Glomerular endothelial cell (primary cell): ENCODE measurements at regions not wholly inside any gene's neighbourhood (a gene's known extent, or its start where the extent isn't known, plus 50 kb on each side); places are given as distances from the start of the nearest gene placed in this dataset.

ENCODE experiments used
- DNase-seq: peaks from one replicate; pipeline ENCODE4 v3.0.0-alpha.2; 2011; ENCODE audit warnings: low read depth, low spot score; ENCODE audit errors: extremely low read depth

- DNase-seq: no peak
Measured at GRCh38 chr4:62410371-62411003, 1210.4 kb downstream of the ADGRL3 start.

GRCh38 chr4:62408454-62408853 lies 1208.3 kb downstream of the ADGRL3 start:
- no peak for DNase-seq

GRCh38 chr4:62407534-62407933 lies 1207.4 kb downstream of the ADGRL3 start:
- no peak for DNase-seq

GRCh38 chr4:62402088-62402806 lies 1202.1 kb downstream of the ADGRL3 start:
- no peak for DNase-seq

- DNase-seq: no peak
Measured at GRCh38 chr4:62399242-62399641, 1199.1 kb downstream of the ADGRL3 start.

GRCh38 chr4:62398318-62398717 lies 1198.2 kb downstream of the ADGRL3 start:
- DNase-seq: no peak

GRCh38 chr4:62394766-62395165 lies 1194.6 kb downstream of the ADGRL3 start:
- DNase-seq: no peak

- DNase-seq: no peak
Measured at GRCh38 chr4:62387808-62388207, 1187.7 kb downstream of the ADGRL3 start.

GRCh38 chr4:62377700-62378099 lies 1177.6 kb downstream of the ADGRL3 start:
- no peak for DNase-seq

- DNase-seq: no peak
Measured at GRCh38 chr4:62377245-62377644, 1177.1 kb downstream of the ADGRL3 start.

- DNase-seq: no peak
Measured at GRCh38 chr4:62366939-62367338, 1166.8 kb downstream of the ADGRL3 start.

- DNase-seq: no peak
Measured at GRCh38 chr4:62360156-62360545, 1160.0 kb downstream of the ADGRL3 start.

- DNase-seq: no peak
Measured at GRCh38 chr4:62359441-62360155, 1159.5 kb downstream of the ADGRL3 start.

- DNase-seq: no peak
Measured at GRCh38 chr4:62344915-62345314, 1144.8 kb downstream of the ADGRL3 start.

- DNase-seq: no peak
Measured at GRCh38 chr4:62344474-62344873, 1144.3 kb downstream of the ADGRL3 start.

- DNase-seq: no peak
Measured at GRCh38 chr4:62342346-62342745, 1142.2 kb downstream of the ADGRL3 start.

- no peak for DNase-seq
Measured at GRCh38 chr4:62328526-62328925, 1128.4 kb downstream of the ADGRL3 start.

- no peak for DNase-seq
Measured at GRCh38 chr4:62327612-62328297, 1127.6 kb downstream of the ADGRL3 start.

- no peak for DNase-seq
Measured at GRCh38 chr4:62324215-62324614, 1124.1 kb downstream of the ADGRL3 start.

- no peak for DNase-seq
Measured at GRCh38 chr4:62320612-62321011, 1120.5 kb downstream of the ADGRL3 start.

- no peak for DNase-seq
Measured at GRCh38 chr4:62302710-62303109, 1102.6 kb downstream of the ADGRL3 start.
